ENCODE measurements at regions not wholly inside any gene's neighbourhood (a gene's known extent, or its start where the extent isn't known, plus 50 kb on each side); places are given as distances from the start of the nearest gene placed in this dataset.

DNA sequence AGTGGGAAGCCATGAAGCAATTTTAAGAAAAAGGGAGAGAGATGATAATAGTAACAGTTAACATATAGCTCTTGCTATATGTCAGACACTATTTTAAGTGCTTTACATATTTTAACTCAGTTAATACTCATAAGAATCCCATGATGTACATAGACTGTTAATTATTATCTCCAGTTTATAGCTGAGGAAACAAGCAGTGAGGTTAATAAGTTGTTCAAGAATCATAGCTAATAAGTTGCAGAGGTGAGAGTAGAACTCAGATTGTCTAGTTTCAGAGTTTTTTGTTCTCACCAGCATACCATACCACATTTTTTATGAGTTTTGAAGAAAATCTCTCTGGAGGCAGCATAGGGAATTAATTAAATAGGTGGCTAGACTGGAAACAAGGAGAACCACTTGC, 144.6 kb upstream of the MMS22L start:
- TF ChIP-seq, protein P1, sequence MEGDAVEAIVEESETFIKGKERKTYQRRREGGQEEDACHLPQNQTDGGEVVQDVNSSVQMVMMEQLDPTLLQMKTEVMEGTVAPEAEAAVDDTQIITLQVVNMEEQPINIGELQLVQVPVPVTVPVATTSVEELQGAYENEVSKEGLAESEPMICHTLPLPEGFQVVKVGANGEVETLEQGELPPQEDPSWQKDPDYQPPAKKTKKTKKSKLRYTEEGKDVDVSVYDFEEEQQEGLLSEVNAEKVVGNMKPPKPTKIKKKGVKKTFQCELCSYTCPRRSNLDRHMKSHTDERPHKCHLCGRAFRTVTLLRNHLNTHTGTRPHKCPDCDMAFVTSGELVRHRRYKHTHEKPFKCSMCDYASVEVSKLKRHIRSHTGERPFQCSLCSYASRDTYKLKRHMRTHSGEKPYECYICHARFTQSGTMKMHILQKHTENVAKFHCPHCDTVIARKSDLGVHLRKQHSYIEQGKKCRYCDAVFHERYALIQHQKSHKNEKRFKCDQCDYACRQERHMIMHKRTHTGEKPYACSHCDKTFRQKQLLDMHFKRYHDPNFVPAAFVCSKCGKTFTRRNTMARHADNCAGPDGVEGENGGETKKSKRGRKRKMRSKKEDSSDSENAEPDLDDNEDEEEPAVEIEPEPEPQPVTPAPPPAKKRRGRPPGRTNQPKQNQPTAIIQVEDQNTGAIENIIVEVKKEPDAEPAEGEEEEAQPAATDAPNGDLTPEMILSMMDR (IDR thresholded peaks at IDR 0.05; ENCODE audit: insufficient read depth, low read length, poor library complexity, severe bottlenecking): no peak
- no peak for TF ChIP-seq EZH2phosphoT487 (conservative IDR thresholded peaks at IDR 0.05; ENCODE audit: low read length)
